ENCODE measurements at regions not wholly inside any gene's neighbourhood (a gene's known extent, or its start where the extent isn't known, plus 50 kb on each side); places are given as distances from the start of the nearest gene placed in this dataset.
A peak's percentile ranks its signal among the peaks of the same experiment; 100 is the strongest.

- H3K4me3 ChIP-seq (replicated peaks in 1 of 2; ENCODE audit: low read depth in 2 of 2, low read length in 2 of 2): no peak overlapping the region
- peak; percentile 33 to 57 for DNase-seq (ENCODE audit: low read depth in 2 of 2)
- no peak for TF ChIP-seq CTCF (IDR thresholded peaks at IDR 0.05; ENCODE audit: low read depth, low read length)
Observed at GRCh38 chr4:91963486-91963885, 340.3 kb upstream of the GRID2 start.

- no peak for TF ChIP-seq CTCF (IDR thresholded peaks at IDR 0.05; ENCODE audit: low read depth, low read length)
- H3K4me3 ChIP-seq (replicated peaks in 1 of 2; ENCODE audit: low read depth in 2 of 2, low read length in 2 of 2): no peak overlapping the region
- DNase-seq (ENCODE audit: low read depth in 2 of 2): no peak
Observed at GRCh38 chr4:91965166-91965565, 338.6 kb upstream of the GRID2 start.

GRCh38 chr4:91973479-91974153, 330.1 kb upstream of the GRID2 start:
- TF ChIP-seq CTCF (IDR thresholded peaks at IDR 0.05; ENCODE audit: low read depth, low read length): no peak
- no peak overlapping the region for H3K4me3 ChIP-seq (replicated peaks in 1 of 2; ENCODE audit: low read depth in 2 of 2, low read length in 2 of 2)
- no peak for DNase-seq (ENCODE audit: low read depth in 2 of 2)

DNA sequence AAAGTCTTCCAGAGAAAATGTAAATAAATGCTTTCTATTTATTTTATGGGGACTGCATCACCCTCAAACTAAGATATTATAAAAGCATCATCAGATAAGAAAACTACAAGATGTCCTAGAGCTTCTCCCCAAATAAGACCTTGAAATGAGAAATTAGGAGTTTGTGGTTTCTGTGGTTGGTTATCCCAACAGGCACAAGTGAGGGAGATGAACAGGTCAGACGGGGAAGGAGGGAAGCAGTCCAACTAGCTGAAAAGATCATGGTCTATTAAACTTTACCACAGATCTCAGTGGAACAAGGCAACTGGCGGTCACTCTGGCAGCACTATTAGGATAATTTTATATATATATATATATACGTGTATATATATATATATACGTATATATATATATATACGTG, 319.3 kb upstream of the GRID2 start:
- TF ChIP-seq CTCF (IDR thresholded peaks at IDR 0.05; ENCODE audit: low read depth, low read length): no peak
- no peak overlapping the region for H3K4me3 ChIP-seq (replicated peaks in 1 of 2; ENCODE audit: low read depth in 2 of 2, low read length in 2 of 2)
- no peak for DNase-seq (ENCODE audit: low read depth in 2 of 2)

DNA sequence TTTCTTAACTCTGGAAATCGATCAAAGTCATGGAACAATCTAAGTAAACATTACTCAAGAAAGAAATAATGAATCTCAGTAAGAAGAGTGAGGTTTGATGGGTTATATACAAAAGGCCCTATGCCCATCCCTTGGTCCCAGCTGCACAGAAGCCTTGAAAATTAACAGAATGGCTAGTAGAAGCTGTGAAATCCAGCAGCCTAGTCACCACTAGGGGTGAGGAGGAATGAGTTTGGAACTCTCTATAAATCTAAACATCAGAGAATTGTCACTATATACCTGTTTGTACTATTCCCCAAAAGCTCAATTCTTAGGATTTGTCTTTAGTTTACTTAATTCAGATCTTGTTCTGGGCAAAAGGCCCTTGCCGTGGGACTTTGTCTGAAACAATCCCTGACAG, 313.9 kb upstream of the GRID2 start:
- no peak for DNase-seq (ENCODE audit: low read depth in 2 of 2)
- H3K4me3 ChIP-seq (replicated peaks in 1 of 2; ENCODE audit: low read depth in 2 of 2, low read length in 2 of 2): no peak overlapping the region
- TF ChIP-seq CTCF (IDR thresholded peaks at IDR 0.05; ENCODE audit: low read depth, low read length): no peak

DNA sequence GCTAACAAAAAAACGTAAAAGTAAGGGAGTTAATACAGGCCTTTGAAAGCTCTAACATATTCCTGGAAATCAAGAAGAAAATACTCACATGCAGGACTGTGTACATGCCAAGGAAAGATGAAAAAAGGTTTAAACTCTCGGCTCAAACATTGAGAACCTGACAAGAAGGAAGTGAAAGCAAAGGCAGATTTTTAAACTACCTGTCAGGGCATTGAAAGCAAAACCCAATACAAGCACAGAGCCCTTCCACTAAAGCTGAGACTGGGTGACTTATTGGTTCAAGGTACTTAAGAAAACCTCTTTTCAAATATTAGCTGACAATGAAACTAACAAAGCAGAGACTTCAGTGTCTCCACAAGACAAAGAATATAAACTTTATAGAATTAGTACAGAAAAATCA, 313.0 kb upstream of the GRID2 start:
- no peak for DNase-seq (ENCODE audit: low read depth in 2 of 2)
- no peak overlapping the region for H3K4me3 ChIP-seq (replicated peaks in 1 of 2; ENCODE audit: low read depth in 2 of 2, low read length in 2 of 2)
- no peak for TF ChIP-seq CTCF (IDR thresholded peaks at IDR 0.05; ENCODE audit: low read depth, low read length)

DNA sequence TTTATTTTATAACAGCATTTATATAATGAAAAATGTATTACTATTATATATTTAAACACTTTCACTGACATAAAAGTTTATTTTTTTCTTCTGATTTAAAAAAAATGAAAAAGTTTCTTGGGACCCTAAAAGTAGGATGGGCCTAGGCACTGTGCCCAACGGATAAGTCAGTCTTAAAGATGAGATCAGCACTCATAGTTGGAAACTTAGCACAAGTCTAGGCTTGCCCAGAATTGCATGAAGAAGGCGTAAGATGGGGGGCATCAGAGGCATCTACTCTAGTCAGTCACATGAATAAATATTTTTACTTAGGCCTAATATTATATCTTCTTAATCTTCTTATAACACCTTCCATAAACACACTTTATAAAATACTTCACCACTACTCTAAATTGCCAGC, 306.7 kb upstream of the GRID2 start:
- TF ChIP-seq CTCF (IDR thresholded peaks at IDR 0.05; ENCODE audit: low read depth, low read length): no peak
- DNase-seq (ENCODE audit: low read depth in 2 of 2): no peak
- H3K4me3 ChIP-seq (replicated peaks in 1 of 2; ENCODE audit: low read depth in 2 of 2, low read length in 2 of 2): no peak overlapping the region
